ENCODE measurements at regions not wholly inside any gene's neighbourhood (a gene's known extent, or its start where the extent isn't known, plus 50 kb on each side); places are given as distances from the start of the nearest gene placed in this dataset.

GRCh38 chr2:8174641-8175257 lies 507.1 kb upstream of the ID2 start:
- TF ChIP-seq PRDM4 (tag by site-specific recombination; IDR thresholded peaks at IDR 0.05) (no peak), ZNF544 (tag by site-specific recombination; IDR thresholded peaks at IDR 0.05) (no peak), ZNF585B (tag by site-specific recombination; IDR thresholded peaks at IDR 0.05) (no peak), CTCF (tag by site-specific recombination; IDR thresholded peaks at IDR 0.05) (no peak), ZNF24 (tag by site-specific recombination; IDR thresholded peaks at IDR 0.05) (no peak), ZNF140 (tag by site-specific recombination; IDR thresholded peaks at IDR 0.05) (no peak), ZNF404 (tag by site-specific recombination; IDR thresholded peaks at IDR 0.05) (no peak), REPIN1 (tag by site-specific recombination; IDR thresholded peaks at IDR 0.05; ENCODE audit: low read depth) (no peak), ZNF394 (tag by site-specific recombination; IDR thresholded peaks at IDR 0.05; ENCODE audit: borderline replicate concordance) (no peak), PBX3 (CRISPR knock-in tag; IDR thresholded peaks at IDR 0.05) (no peak)
